ENCODE measurements at regions not wholly inside any gene's neighbourhood (a gene's known extent, or its start where the extent isn't known, plus 50 kb on each side); places are given as distances from the start of the nearest gene placed in this dataset.

DNA sequence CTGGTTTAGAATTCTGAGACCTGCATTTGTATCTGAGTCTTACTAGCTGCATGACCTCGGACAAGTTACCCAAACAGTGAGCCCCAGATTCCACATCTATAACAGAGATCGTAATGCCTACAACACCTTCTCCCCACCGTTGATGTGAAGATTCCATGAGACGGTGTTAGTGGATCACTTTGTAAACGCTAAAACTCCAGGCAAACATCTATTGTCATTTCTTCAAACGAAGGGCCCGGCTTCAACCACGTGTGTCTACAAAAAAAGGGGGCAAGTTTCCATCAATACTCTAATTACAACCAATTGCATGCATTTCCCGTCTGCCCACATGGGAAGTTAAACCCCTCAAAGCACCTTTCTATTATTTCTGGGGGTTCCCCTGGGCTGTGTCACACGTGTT is 99.1 kb upstream of the ENPP6 start:
- no TSS peak for BruUV-seq (replicated peaks)
- Histone ChIP-seq H2AFZ (replicated peaks; ENCODE audit: low read length, poor library complexity) (no peak overlapping the region), H2BK120ac (ENCODE audit: low read depth, low read length) (no peak overlapping the region), H4K91ac (ENCODE audit: insufficient read depth, low read depth, low read length) (no peak overlapping the region), H4K5ac (ENCODE audit: low read depth, low read length) (no peak overlapping the region), H3K9me3 (ENCODE audit: control insufficient read depth, insufficient read depth, low read length) (no peaks in the 10 kb centered on the region), H3K4me2 (ENCODE audit: low read depth, low read length) (no peak overlapping the region), H2AK5ac (ENCODE audit: low read depth, low read length) (no peak overlapping the region), H3K23ac (ENCODE audit: low read depth, low read length) (no peak overlapping the region), H3K27ac (ENCODE audit: insufficient read depth, low read length) (no peak overlapping the region), H3K27me3 (ENCODE audit: control insufficient read depth, insufficient read depth, low read length) (no peaks in the 10 kb centered on the region), H3K14ac (replicated peaks; ENCODE audit: low read depth, low read length) (no peak overlapping the region), H2BK15ac (ENCODE audit: low read depth, low read length) (no peak overlapping the region), H3K4me1 (ENCODE audit: control insufficient read depth, insufficient read depth, low read length) (no peaks in the 10 kb centered on the region; the same call in 1 of the 2 replicates), H2BK5ac (ENCODE audit: low read depth, low read length, poor library complexity, severe bottlenecking) (no peak overlapping the region), H4K20me1 (ENCODE audit: insufficient read depth, low read length) (no peaks in the 10 kb centered on the region), H3K36me3 (ENCODE audit: control insufficient read depth, insufficient read depth, low read length) (no peaks in the 10 kb centered on the region), H3K9me1 (ENCODE audit: insufficient read depth, low read length) (no peaks in the 10 kb centered on the region), H2BK20ac (ENCODE audit: low read depth, low read length) (no peak overlapping the region), H3K4me3 (ENCODE audit: insufficient read depth, low read depth, low read length) (no peak overlapping the region), H3K56ac (ENCODE audit: extremely low read depth, insufficient read depth, low read length) (no peak overlapping the region), H3K79me1 (ENCODE audit: low read depth in 1 of 2, low read length in 2 of 2) (no peaks in the 10 kb centered on the region), H4K8ac (ENCODE audit: low read depth in 2 of 2, low read length in 2 of 2) (no peak overlapping the region), H2AK9ac (replicated peaks; ENCODE audit: low read depth, low read length, poor library complexity) (no peak overlapping the region), H3K18ac (ENCODE audit: low read depth, low read length) (no peak overlapping the region), H3K9ac (ENCODE audit: low read depth, low read length) (no peak overlapping the region), H3K4ac (ENCODE audit: low read depth, low read length) (no peak overlapping the region)
- dilution Hi-C loops (cut with HindIII; ENCODE audit: low sequenced_read_pairs, unreplicated experiment) (no loop called here), intact Hi-C loops (cut with micrococcal nuclease) (no loop called here), in situ Hi-C loops (cut with MboI; ENCODE audit: low sequenced_read_pairs) (no loop called here)
- ChIA-PET CTCF (interaction anchor here (0.6 kb wide), 1 partner anchor 231 kb away, joined by 8 read pairs; no protein-coding TSS in a partner anchor), POLR2A (ENCODE audit: unreplicated experiment) (no interaction called here)
- 82% methylated on average over 6 of the region's 10 CpGs; no CpG with 5 or more reads in 1 of the 2 experiments for WGBS, 2 experiments (ENCODE audit: extremely low coverage in 2 of 2, insufficient read length in 1 of 2)
- DNase-seq (no peak), ATAC-seq (ENCODE audit: low read depth) (no peak)
- TF ChIP-seq FOS (IDR thresholded peaks at IDR 0.05; ENCODE audit: low read depth, low read length) (no peak), RFX5 (IDR thresholded peaks at IDR 0.05; ENCODE audit: low read depth, low read length) (no peak), MXI1 (IDR thresholded peaks at IDR 0.05; ENCODE audit: borderline replicate concordance, low read depth, low read length) (no peak), BHLHE40 (IDR thresholded peaks at IDR 0.05; ENCODE audit: low read depth, low read length) (no peak), MAFK (IDR thresholded peaks at IDR 0.05; ENCODE audit: low read depth, low read length) (no peak), RAD21 (IDR thresholded peaks at IDR 0.05; ENCODE audit: low read length) (no peak), NFE2L2 (IDR thresholded peaks at IDR 0.05; ENCODE audit: low read depth, low read length) (no peak), CHD1 (IDR thresholded peaks at IDR 0.05; ENCODE audit: low read depth, low read length) (no peak), MAZ (IDR thresholded peaks at IDR 0.05; ENCODE audit: borderline replicate concordance, low read depth, low read length) (no peak), CEBPB (IDR thresholded peaks at IDR 0.05; ENCODE audit: low read depth, low read length) (no peak), RCOR1 (IDR thresholded peaks at IDR 0.05; ENCODE audit: insufficient replicate concordance, low read length) (no peak)
- TF ChIP-seq, protein P1, sequence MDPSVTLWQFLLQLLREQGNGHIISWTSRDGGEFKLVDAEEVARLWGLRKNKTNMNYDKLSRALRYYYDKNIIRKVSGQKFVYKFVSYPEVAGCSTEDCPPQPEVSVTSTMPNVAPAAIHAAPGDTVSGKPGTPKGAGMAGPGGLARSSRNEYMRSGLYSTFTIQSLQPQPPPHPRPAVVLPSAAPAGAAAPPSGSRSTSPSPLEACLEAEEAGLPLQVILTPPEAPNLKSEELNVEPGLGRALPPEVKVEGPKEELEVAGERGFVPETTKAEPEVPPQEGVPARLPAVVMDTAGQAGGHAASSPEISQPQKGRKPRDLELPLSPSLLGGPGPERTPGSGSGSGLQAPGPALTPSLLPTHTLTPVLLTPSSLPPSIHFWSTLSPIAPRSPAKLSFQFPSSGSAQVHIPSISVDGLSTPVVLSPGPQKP (IDR thresholded peaks at IDR 0.05; ENCODE audit: borderline replicate concordance, low read depth, low read length) = no peak
- TF ChIP-seq, protein P2, sequence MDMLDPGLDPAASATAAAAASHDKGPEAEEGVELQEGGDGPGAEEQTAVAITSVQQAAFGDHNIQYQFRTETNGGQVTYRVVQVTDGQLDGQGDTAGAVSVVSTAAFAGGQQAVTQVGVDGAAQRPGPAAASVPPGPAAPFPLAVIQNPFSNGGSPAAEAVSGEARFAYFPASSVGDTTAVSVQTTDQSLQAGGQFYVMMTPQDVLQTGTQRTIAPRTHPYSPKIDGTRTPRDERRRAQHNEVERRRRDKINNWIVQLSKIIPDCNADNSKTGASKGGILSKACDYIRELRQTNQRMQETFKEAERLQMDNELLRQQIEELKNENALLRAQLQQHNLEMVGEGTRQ (IDR thresholded peaks at IDR 0.05; ENCODE audit: low read depth, low read length) = no peak
- TF ChIP-seq, protein P3, sequence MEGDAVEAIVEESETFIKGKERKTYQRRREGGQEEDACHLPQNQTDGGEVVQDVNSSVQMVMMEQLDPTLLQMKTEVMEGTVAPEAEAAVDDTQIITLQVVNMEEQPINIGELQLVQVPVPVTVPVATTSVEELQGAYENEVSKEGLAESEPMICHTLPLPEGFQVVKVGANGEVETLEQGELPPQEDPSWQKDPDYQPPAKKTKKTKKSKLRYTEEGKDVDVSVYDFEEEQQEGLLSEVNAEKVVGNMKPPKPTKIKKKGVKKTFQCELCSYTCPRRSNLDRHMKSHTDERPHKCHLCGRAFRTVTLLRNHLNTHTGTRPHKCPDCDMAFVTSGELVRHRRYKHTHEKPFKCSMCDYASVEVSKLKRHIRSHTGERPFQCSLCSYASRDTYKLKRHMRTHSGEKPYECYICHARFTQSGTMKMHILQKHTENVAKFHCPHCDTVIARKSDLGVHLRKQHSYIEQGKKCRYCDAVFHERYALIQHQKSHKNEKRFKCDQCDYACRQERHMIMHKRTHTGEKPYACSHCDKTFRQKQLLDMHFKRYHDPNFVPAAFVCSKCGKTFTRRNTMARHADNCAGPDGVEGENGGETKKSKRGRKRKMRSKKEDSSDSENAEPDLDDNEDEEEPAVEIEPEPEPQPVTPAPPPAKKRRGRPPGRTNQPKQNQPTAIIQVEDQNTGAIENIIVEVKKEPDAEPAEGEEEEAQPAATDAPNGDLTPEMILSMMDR (conservative IDR thresholded peaks at IDR 0.05; ENCODE audit: low read depth, low read length) = no peak

All from IMR-90 (cell line).